ENCODE measurements at regions not wholly inside any gene's neighbourhood (a gene's known extent, or its start where the extent isn't known, plus 50 kb on each side); places are given as distances from the start of the nearest gene placed in this dataset.

DNA sequence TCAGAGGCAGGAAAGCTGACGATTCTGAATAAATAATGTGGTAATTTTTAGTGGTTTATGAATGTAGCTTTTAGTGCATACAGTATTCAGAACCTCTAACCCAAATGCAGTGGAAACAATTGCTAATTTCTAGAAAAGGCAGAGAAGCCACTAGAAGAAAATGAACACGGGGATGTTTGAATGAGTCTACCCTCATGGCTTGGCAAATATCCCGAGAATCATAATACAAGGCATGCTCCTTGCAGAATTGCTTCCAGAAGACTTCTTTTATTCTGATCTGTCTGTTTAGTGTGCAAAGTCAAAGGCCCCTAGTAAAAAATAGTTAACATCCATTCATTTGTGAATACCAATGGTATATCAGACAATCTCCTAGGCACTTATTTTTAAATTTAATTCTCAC lies 246.8 kb downstream of the LMO4 start:
- TF ChIP-seq, protein P1, sequence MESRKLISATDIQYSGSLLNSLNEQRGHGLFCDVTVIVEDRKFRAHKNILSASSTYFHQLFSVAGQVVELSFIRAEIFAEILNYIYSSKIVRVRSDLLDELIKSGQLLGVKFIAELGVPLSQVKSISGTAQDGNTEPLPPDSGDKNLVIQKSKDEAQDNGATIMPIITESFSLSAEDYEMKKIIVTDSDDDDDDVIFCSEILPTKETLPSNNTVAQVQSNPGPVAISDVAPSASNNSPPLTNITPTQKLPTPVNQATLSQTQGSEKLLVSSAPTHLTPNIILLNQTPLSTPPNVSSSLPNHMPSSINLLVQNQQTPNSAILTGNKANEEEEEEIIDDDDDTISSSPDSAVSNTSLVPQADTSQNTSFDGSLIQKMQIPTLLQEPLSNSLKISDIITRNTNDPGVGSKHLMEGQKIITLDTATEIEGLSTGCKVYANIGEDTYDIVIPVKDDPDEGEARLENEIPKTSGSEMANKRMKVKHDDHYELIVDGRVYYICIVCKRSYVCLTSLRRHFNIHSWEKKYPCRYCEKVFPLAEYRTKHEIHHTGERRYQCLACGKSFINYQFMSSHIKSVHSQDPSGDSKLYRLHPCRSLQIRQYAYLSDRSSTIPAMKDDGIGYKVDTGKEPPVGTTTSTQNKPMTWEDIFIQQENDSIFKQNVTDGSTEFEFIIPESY (IDR thresholded peaks at IDR 0.05): no peak
- TF ChIP-seq, protein P2, sequence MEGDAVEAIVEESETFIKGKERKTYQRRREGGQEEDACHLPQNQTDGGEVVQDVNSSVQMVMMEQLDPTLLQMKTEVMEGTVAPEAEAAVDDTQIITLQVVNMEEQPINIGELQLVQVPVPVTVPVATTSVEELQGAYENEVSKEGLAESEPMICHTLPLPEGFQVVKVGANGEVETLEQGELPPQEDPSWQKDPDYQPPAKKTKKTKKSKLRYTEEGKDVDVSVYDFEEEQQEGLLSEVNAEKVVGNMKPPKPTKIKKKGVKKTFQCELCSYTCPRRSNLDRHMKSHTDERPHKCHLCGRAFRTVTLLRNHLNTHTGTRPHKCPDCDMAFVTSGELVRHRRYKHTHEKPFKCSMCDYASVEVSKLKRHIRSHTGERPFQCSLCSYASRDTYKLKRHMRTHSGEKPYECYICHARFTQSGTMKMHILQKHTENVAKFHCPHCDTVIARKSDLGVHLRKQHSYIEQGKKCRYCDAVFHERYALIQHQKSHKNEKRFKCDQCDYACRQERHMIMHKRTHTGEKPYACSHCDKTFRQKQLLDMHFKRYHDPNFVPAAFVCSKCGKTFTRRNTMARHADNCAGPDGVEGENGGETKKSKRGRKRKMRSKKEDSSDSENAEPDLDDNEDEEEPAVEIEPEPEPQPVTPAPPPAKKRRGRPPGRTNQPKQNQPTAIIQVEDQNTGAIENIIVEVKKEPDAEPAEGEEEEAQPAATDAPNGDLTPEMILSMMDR (IDR thresholded peaks at IDR 0.05; ENCODE audit: low read depth, low read length, missing input control): no peak
- TF ChIP-seq JUND (IDR thresholded peaks at IDR 0.05): no peak
- no peak for TF ChIP-seq YY1 (IDR thresholded peaks at IDR 0.05)
